ENCODE measurements at regions not wholly inside any gene's neighbourhood (a gene's known extent, or its start where the extent isn't known, plus 50 kb on each side); places are given as distances from the start of the nearest gene placed in this dataset.

DNA sequence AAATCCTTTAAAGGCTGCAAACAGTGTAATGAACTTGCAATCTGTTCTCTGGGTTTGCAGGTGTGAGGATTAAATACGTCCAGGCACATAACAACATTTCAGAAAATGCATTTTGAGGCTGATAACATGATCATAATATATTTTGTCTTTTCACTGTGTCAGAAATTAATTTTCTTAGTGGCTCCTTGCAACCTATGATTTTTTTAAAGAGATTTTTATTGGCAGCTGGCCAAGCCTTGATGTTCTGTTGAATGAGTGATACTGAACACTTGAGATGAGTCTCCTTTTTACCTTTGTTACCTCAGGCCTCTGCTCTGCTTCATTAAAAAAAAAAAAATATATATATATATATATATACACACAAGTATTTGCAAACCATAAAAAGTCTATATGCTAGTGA, 68.2 kb upstream of the TENM3 start:
- TF ChIP-seq, protein P1, sequence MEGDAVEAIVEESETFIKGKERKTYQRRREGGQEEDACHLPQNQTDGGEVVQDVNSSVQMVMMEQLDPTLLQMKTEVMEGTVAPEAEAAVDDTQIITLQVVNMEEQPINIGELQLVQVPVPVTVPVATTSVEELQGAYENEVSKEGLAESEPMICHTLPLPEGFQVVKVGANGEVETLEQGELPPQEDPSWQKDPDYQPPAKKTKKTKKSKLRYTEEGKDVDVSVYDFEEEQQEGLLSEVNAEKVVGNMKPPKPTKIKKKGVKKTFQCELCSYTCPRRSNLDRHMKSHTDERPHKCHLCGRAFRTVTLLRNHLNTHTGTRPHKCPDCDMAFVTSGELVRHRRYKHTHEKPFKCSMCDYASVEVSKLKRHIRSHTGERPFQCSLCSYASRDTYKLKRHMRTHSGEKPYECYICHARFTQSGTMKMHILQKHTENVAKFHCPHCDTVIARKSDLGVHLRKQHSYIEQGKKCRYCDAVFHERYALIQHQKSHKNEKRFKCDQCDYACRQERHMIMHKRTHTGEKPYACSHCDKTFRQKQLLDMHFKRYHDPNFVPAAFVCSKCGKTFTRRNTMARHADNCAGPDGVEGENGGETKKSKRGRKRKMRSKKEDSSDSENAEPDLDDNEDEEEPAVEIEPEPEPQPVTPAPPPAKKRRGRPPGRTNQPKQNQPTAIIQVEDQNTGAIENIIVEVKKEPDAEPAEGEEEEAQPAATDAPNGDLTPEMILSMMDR (IDR thresholded peaks at IDR 0.05; ENCODE audit: insufficient read depth, low read length): no peak
- DNase-seq (ENCODE audit: low read depth): no peak
- no peak overlapping the region for H3K4me3 ChIP-seq (ENCODE audit: low read depth, low read length)

DNA sequence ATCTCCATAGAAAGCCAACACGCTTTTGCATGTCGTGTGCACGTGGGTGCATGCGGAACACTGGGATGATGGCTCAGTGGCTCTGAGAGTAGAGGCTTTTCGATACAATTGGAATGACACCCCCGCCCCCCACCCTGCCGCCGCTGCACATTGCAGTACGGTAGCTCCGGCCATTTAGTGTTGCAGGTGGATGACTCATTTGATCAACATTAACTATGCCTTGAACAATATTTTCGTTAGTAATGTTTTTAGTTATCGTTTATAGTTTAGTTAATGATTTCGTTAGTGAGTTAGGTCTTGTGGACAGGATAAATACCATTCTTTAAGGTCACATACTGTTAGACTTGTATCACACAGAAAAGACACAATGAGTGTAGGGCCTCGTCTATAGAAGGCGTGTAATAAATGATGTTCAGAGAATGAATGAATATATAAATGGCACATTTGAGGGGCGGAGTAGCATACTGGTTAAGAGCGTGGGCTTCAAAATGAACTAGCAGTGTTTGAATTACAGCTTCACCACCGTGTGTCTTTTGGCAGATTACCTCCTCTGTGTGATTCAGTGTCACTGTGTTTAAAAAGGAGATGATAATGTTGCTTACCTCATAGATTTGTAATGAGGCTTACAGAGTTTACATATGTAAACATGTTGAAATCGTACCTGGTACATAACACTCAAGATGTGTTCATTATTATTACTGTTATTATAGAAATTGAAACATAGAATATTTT, 67.2 kb upstream of the TENM3 start:
- DNase-seq (ENCODE audit: low read depth): no peak
- TF ChIP-seq, protein P1 (IDR thresholded peaks at IDR 0.05; ENCODE audit: insufficient read depth, low read length): no peak
- H3K4me3 ChIP-seq (ENCODE audit: low read depth, low read length): no peak overlapping the region

DNA sequence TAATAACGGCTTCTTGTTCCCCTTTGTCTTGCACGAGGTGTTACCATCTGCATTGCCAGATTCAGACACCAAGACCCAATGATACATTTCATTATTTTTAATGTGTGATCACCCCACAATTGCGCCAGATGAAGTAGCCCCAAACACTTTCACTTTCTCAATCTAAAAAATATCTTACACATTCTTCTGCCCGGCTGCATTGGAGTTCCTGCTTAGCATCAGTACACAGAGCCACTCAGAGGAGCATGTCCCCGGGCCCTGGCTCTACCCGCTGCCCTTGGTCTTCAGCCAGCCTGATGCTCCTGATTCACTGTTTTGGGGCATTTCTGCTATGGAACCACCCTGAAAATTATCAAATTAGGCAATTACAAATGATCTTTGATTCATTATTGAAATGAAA, 66.0 kb upstream of the TENM3 start:
- TF ChIP-seq, protein P1 (IDR thresholded peaks at IDR 0.05; ENCODE audit: insufficient read depth, low read length): no peak
- DNase-seq (ENCODE audit: low read depth): no peak
- no peak overlapping the region for H3K4me3 ChIP-seq (ENCODE audit: low read depth, low read length)

DNA sequence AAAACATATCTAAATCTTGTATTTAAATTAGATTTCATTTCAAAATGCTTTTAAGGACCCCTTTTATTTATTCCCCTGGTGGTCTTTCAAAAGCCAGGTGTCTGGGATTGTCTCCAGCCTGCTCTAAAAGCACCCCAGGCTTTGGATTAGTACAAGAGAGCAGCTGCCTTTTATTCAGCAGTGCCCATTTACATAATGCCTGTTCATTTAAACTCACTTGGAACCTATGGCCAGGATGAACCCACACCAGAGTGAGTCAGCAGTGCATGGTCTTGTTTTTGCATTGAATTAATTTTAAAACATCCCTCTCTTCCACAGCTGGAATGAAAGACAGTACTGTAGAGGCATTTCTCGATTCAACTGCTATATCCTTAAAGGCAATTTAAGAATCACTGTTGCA, 64.1 kb upstream of the TENM3 start:
- peak; percentile 42 for DNase-seq (ENCODE audit: low read depth)
- TF ChIP-seq, protein P1 (IDR thresholded peaks at IDR 0.05; ENCODE audit: insufficient read depth, low read length): no peak
- H3K4me3 ChIP-seq (ENCODE audit: low read depth, low read length): no peak overlapping the region

DNA sequence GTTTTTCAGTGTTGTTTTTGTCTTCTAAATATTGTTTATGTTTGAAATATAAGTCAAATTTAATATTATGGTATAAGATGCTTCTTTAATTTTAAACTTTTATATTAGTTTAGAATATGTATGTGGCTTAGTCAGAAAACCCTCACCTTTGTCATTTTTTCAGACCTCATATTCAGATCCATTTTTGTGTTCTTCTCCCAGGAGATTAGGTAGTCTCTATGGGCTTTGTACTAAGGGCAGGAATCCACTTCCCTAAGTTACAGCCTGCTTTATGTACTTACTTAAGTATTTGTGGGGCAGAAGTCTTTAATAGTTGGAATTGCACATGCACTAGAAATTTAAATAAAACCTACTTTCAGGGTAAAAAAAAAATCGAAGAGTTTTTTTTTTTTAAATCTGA, 63.5 kb upstream of the TENM3 start:
- no peak overlapping the region for H3K4me3 ChIP-seq (ENCODE audit: low read depth, low read length)
- DNase-seq (ENCODE audit: low read depth): no peak
- TF ChIP-seq, protein P1 (IDR thresholded peaks at IDR 0.05; ENCODE audit: insufficient read depth, low read length): no peak

DNA sequence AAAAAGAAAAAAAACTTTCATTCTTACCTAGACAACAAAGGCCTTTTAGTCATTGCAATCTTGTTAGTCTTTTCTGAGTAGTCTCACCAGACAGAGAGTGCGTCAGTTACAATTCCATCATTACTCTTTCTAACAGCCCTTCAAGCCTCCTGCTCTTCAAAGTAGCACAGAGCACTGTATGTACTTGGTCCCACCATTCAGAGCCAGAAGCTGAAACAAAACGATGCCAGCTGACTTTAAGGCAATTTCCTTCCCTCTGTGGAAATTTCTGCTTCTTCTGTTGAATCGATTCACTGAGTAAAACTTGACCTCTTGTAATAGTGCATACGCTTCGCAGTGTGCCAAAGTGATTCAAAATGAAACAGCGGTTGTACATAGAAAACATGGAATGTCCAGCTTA, 57.7 kb upstream of the TENM3 start:
- DNase-seq (ENCODE audit: low read depth): no peak
- H3K4me3 ChIP-seq (ENCODE audit: low read depth, low read length): no peak overlapping the region
- TF ChIP-seq, protein P1 (IDR thresholded peaks at IDR 0.05; ENCODE audit: insufficient read depth, low read length): no peak

DNA sequence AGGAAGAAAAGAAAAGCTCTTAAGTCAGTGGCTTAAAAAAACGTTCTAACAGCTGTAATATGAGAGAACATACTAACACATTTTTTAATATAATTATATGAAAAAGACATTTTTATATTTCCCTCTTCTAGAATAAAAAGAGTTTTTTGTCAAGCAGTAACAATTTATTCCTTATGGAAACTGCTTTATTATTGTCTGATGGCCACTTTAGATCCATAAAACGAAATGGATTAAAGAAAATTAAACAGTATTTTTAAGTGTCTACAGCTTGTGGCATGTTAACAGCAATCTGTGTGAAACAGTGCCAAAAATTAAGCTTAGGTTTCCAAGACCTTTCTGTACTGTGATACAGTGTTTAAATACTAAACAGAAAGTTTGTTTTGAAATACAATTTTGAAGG, 55.5 kb upstream of the TENM3 start:
- DNase-seq (ENCODE audit: low read depth): no peak
- TF ChIP-seq, protein P1 (IDR thresholded peaks at IDR 0.05; ENCODE audit: insufficient read depth, low read length): no peak
- no peak overlapping the region for H3K4me3 ChIP-seq (ENCODE audit: low read depth, low read length)
